SU-DHL-6 (cell line): ENCODE measurements at regions not wholly inside any gene's neighbourhood (a gene's known extent, or its start where the extent isn't known, plus 50 kb on each side); places are given as distances from the start of the nearest gene placed in this dataset.

Source experiments
- H2AFZ ChIP-seq: fragments of 200-600 bp; sonication (generic); 2 replicates; pipeline ENCODE4 v1.6.1; 2014; ENCODE audit warnings: low read depth, mild to moderate bottlenecking, moderate library complexity, mixed read lengths, antibody characterized with exemption, low read length; ENCODE audit not compliant: severe bottlenecking
- H3F3A ChIP-seq: fragments of 200-600 bp; shearing (Covaris generic); 2 replicates; pipeline ENCODE4 v1.6.0; 2016; ENCODE audit warnings: antibody characterized with exemption, mild to moderate bottlenecking; ENCODE audit not compliant: insufficient read depth
- H3K27ac ChIP-seq: fragments of 200-600 bp; sonication (generic); 2 replicates; pipeline ENCODE4 v1.5.1; 2016; ENCODE audit warnings: low read depth, mild to moderate bottlenecking, low read length, moderate library complexity, mixed read lengths
- H3K27me3 ChIP-seq: fragments of 200-600 bp; sonication (generic), shearing (Covaris generic); 2 replicates; pipeline ENCODE4 v1.6.0; 2014; ENCODE audit warnings: mild to moderate bottlenecking, low read length
- H3K36me3 ChIP-seq: fragments of 200-600 bp; sonication (generic); 2 replicates; pipeline ENCODE4 v1.6.1; 2014; ENCODE audit warnings: mild to moderate bottlenecking, low read length, mixed read lengths
- H3K4me2 ChIP-seq: fragments of 300-600, 200-600 bp; shearing (Covaris generic), sonication (generic); 2 replicates; pipeline ENCODE4 v1.6.0; 2014; ENCODE audit warnings: low read length, low read depth, mild to moderate bottlenecking; ENCODE audit not compliant: poor library complexity, severe bottlenecking
- H3K4me3 ChIP-seq: fragments of 200-600 bp; sonication (generic); 2 replicates; pipeline ENCODE4 v1.5.1; 2014; ENCODE audit warnings: antibody characterized with exemption, low read length, mild to moderate bottlenecking, mixed read lengths; ENCODE audit not compliant: insufficient read depth, poor library complexity, severe bottlenecking
- H3K79me2 ChIP-seq: fragments of 200-600 bp; sonication (generic); 2 replicates; pipeline ENCODE4 v1.6.1; 2014; ENCODE audit warnings: mild to moderate bottlenecking, low read length, moderate library complexity; ENCODE audit not compliant: insufficient read depth
- H3K9ac ChIP-seq: fragments of 200-600 bp; sonication (generic); 2 replicates; pipeline ENCODE4 v1.7.0; 2014; ENCODE audit warnings: mild to moderate bottlenecking, low read length
- H3K9me2 ChIP-seq: fragments of 200-600 bp; sonication (generic); replicated peaks from 2 replicates; pipeline ENCODE4 v1.6.1; 2014; ENCODE audit warnings: low read length; ENCODE audit not compliant: insufficient read depth
- H3K9me3 ChIP-seq: fragments of 200-600 bp; sonication (generic); 2 replicates; pipeline ENCODE4 v1.6.1; 2014; ENCODE audit warnings: low read length, mixed read lengths; ENCODE audit not compliant: insufficient read depth
- H4K20me1 ChIP-seq: fragments of 200-600 bp; sonication (generic); 2 replicates; pipeline ENCODE4 v1.6.1; 2014; ENCODE audit warnings: low read depth, mild to moderate bottlenecking, antibody characterized with exemption, low read length, moderate library complexity, mixed read lengths
- CTCF ChIP-seq: fragments of 200-600 bp; sonication (generic); IDR thresholded peaks from one replicate; pipeline ENCODE4 v1.5.1; 2017; ENCODE audit warnings: antibody characterized with exemption, mild to moderate bottlenecking, low read length, moderate library complexity; ENCODE audit not compliant: insufficient read depth, poor library complexity, severe bottlenecking
- EZH2phosphoT487 ChIP-seq: fragments of 200-600 bp; sonication (generic), shearing (Covaris generic); conservative IDR thresholded peaks from 2 replicates; pipeline ENCODE4 v1.6.1; 2018; ENCODE audit warnings: mild to moderate bottlenecking, antibody characterized with exemption, low read length, moderate library complexity, mixed read lengths

GRCh38 chr14:34111953-34112352 is 161.1 kb upstream of the EGLN3 start:
- Histone ChIP-seq H4K20me1 (no peaks in the 10 kb centered on the region), H3K4me2 (no peak overlapping the region), H3F3A (no peaks in the 10 kb centered on the region), H3K27ac (no peak overlapping the region), H3K36me3 (no peaks in the 10 kb centered on the region), H3K4me3 (no peak overlapping the region), H3K27me3 (no peaks in the 10 kb centered on the region), H3K79me2 (no peaks in the 10 kb centered on the region), H3K9ac (no peak overlapping the region), H3K9me2 (no peaks in the 10 kb centered on the region), H3K9me3 (no peaks in the 10 kb centered on the region), H2AFZ (no peak overlapping the region)
- TF ChIP-seq EZH2phosphoT487: no peak
- TF ChIP-seq CTCF: no peak

- no peaks in the 10 kb centered on the region for H3K36me3 ChIP-seq
- no peaks in the 10 kb centered on the region for H3K9me3 ChIP-seq
- TF ChIP-seq EZH2phosphoT487 (no peak), CTCF (no peak)
- H3K4me3 ChIP-seq: no peak overlapping the region
- H2AFZ ChIP-seq: no peak overlapping the region
- H4K20me1 ChIP-seq: no peaks in the 10 kb centered on the region
- no peaks in the 10 kb centered on the region for H3K79me2 ChIP-seq
- no peak overlapping the region for H3K4me2 ChIP-seq
- no peaks in the 10 kb centered on the region for H3F3A ChIP-seq
- H3K9ac ChIP-seq: no peak overlapping the region
- H3K27ac ChIP-seq: no peak overlapping the region
- H3K9me2 ChIP-seq: no peaks in the 10 kb centered on the region
- H3K27me3 ChIP-seq: no peaks in the 10 kb centered on the region
These were observed 160.6 kb upstream of the EGLN3 start for GRCh38 chr14:34111505-34111904.

- Histone ChIP-seq H3K9me3 (no peaks in the 10 kb centered on the region), H3K27ac (no peak overlapping the region), H3K4me3 (no peak overlapping the region), H3K79me2 (no peaks in the 10 kb centered on the region), H4K20me1 (no peaks in the 10 kb centered on the region), H3K27me3 (no peaks in the 10 kb centered on the region), H3F3A (no peaks in the 10 kb centered on the region), H3K4me2 (no peak overlapping the region), H3K36me3 (no peaks in the 10 kb centered on the region), H2AFZ (no peak overlapping the region), H3K9ac (no peak overlapping the region), H3K9me2 (no peaks in the 10 kb centered on the region)
- TF ChIP-seq CTCF (no peak), EZH2phosphoT487 (no peak)
These were observed 159.7 kb upstream of the EGLN3 start for GRCh38 chr14:34110531-34110930.

GRCh38 chr14:34107441-34107840 is 156.6 kb upstream of the EGLN3 start:
- Histone ChIP-seq H4K20me1 (no peaks in the 10 kb centered on the region), H3K4me3 (no peak overlapping the region), H3K9ac (no peak overlapping the region), H3K9me2 (no peaks in the 10 kb centered on the region), H3K9me3 (no peaks in the 10 kb centered on the region), H3K79me2 (no peaks in the 10 kb centered on the region), H3F3A (no peaks in the 10 kb centered on the region), H2AFZ (no peak overlapping the region), H3K27me3 (no peaks in the 10 kb centered on the region), H3K4me2 (no peak overlapping the region), H3K27ac (no peak overlapping the region), H3K36me3 (no peaks in the 10 kb centered on the region)
- TF ChIP-seq EZH2phosphoT487: no peak
- no peak for TF ChIP-seq CTCF
